Stomach (tissue), 8 donors: ENCODE measurements at regions not wholly inside any gene's neighbourhood (a gene's known extent, or its start where the extent isn't known, plus 50 kb on each side); places are given as distances from the start of the nearest gene placed in this dataset.

Experiments
- DNase-seq, 2 donors: peaks; one replicate each; pipeline versions ENCODE4 v3.0.0 to v3.0.0-alpha.2; 2013 to 2019
- H3K27ac ChIP-seq, 5 donors: fragments of 200-600 bp in 4 of 5; sonication (generic) in 4 of 5; one replicate each; pipeline ENCODE4 v1.5.1; 2013 to 2019; ENCODE audit warnings: mild to moderate bottlenecking in 1 of 5, moderate library complexity in 1 of 5
- H3K27me3 ChIP-seq, 3 donors: fragments of 200-600 bp; sonication (generic); one replicate each; pipeline ENCODE4 v1.5.1; 2017 to 2019; ENCODE audit warnings: mixed run types in 1 of 3
- H3K36me3 ChIP-seq, 4 donors: fragments of 200-600 bp; sonication (generic); 1 replicate in 3 of 4; 2 replicates in 1 of 4; pipeline ENCODE4 v1.5.1; 2016 to 2019
- H3K4me1 ChIP-seq, 4 donors: fragments of 200-600 bp; sonication (generic); one replicate each; pipeline ENCODE4 v1.5.1; 2016 to 2019
- H3K4me3 ChIP-seq, 4 donors: fragments of 200-600 bp; sonication (generic) in 3 of 4; one replicate each; pipeline ENCODE4 v1.5.1; 2016 to 2019; ENCODE audit warnings: mild to moderate bottlenecking in 1 of 4
- H3K9me3 ChIP-seq, 4 donors: fragments of 200-600 bp; sonication (generic); one replicate each; pipeline ENCODE4 v1.5.1; 2016 to 2019
- CTCF ChIP-seq, 7 experiments: fragments of 450-650 bp in 4 of 7; fragments of 200-600 bp in 3 of 7; sonication (generic) in 3 of 7; IDR thresholded peaks; one replicate each; pipeline ENCODE4 v1.5.1; 2016 to 2019; ENCODE audit warnings: antibody characterized with exemption in 7 of 7, control low read depth in 2 of 7, mild to moderate bottlenecking in 1 of 7
- EP300 ChIP-seq: sonication (generic); formaldehyde crosslinking; IDR thresholded peaks from one replicate; pipeline ENCODE4 v1.6.1; 2017; ENCODE audit warnings: antibody characterized with exemption
- POLR2A ChIP-seq, 4 donors: fragments of 450-650 bp; IDR thresholded peaks; one replicate each; pipeline ENCODE4 v1.6.1; 2016; ENCODE audit warnings: antibody characterized with exemption in 4 of 4, control low read depth in 2 of 4, mild to moderate bottlenecking in 1 of 4, moderate library complexity in 1 of 4
- POLR2AphosphoS5 ChIP-seq, 3 donors: sonication (generic); formaldehyde crosslinking; IDR thresholded peaks; one replicate each; pipeline ENCODE4 v1.6.1; 2016; ENCODE audit warnings: antibody characterized with exemption in 3 of 3
- WGBS, 5 donors: extraction: QIAGEN DNeasy Blood & Tissue Kit in 3 of 5; methylation state at CpG; one replicate each; pipeline versions ENCODE4 v1.1.5 to v1.1.7; 2013 to 2018; 5-methylcytosine and 5-hydroxymethylcytosine counted together
- intact Hi-C: fragments of 100-400 bp; cut with DNase I; formaldehyde crosslinking; loops from one replicate; pipeline ENCODE4 v1.15.1; 2023; ENCODE audit warnings: low total_unique reads
- donor health status: healthy with polysubstance abuse.
- donor health status: Bipolar disorder and iron deficiency.
- donor health status: healthy.

GRCh38 chr2:83782122-83782521 is 677.0 kb downstream of the SUCLG1 start:
- TF ChIP-seq POLR2A (IDR thresholded peaks at IDR 0.05) (no peak), CTCF (IDR thresholded peaks at IDR 0.05) (no peak), POLR2AphosphoS5 (IDR thresholded peaks at IDR 0.05) (no peak)
- WGBS, 5 donors, result 39 to 61% (median 51%) methylated on average over 4 of the region's 4 CpGs
- intact Hi-C loops, result no loop called here
- Histone ChIP-seq H3K36me3 (no peaks in the 10 kb centered on the region), H3K27me3 (no peaks in the 10 kb centered on the region), H3K9me3 (no peaks in the 10 kb centered on the region), H3K4me1 (no peaks in the 10 kb centered on the region), H3K4me3 (no peak overlapping the region), H3K27ac (no peak overlapping the region)
- DNase-seq, result no peak

- no peak for DNase-seq
- H3K27ac ChIP-seq, result no peak overlapping the region
- no peaks in the 10 kb centered on the region for H3K27me3 ChIP-seq
- H3K4me3 ChIP-seq, result no peak overlapping the region
- H3K4me1 ChIP-seq, result no peaks in the 10 kb centered on the region
- WGBS, 5 donors, result 74 to 90% (median 85%) methylated on average over 5 of the region's 5 CpGs
- H3K36me3 ChIP-seq, result no peaks in the 10 kb centered on the region
- intact Hi-C loops, result no loop called here
- H3K9me3 ChIP-seq, result peaks cover 0 to 37% (median 24%) of the 10 kb centered on the region in 4 donors
- TF ChIP-seq POLR2AphosphoS5 (IDR thresholded peaks at IDR 0.05) (no peak), EP300 (no peak), POLR2A (IDR thresholded peaks at IDR 0.05) (no peak), CTCF (IDR thresholded peaks at IDR 0.05) (no peak)
These were observed 694.6 kb downstream of the SUCLG1 start for GRCh38 chr2:83764447-83765005.

- H3K9me3 ChIP-seq, result peaks cover 0 to 28% (median 17%) of the 10 kb centered on the region in 4 donors
- TF ChIP-seq POLR2AphosphoS5 (IDR thresholded peaks at IDR 0.05) (no peak), CTCF (IDR thresholded peaks at IDR 0.05) (no peak), POLR2A (IDR thresholded peaks at IDR 0.05) (no peak), EP300 (no peak)
- H3K27me3 ChIP-seq, result no peaks in the 10 kb centered on the region
- WGBS, 5 donors, result 27 to 65% (median 54%) methylated on average over 2 of the region's 2 CpGs
- intact Hi-C loops, result no loop called here
- H3K36me3 ChIP-seq, result no peaks in the 10 kb centered on the region
- no peak overlapping the region for H3K27ac ChIP-seq
- no peak overlapping the region for H3K4me3 ChIP-seq
- H3K4me1 ChIP-seq, result no peaks in the 10 kb centered on the region
- peak in 1 of 2 donors; percentile 1 for DNase-seq
These were observed 701.8 kb downstream of the SUCLG1 start for GRCh38 chr2:83757329-83757728.

GRCh38 chr2:83756219-83756618 is 702.9 kb downstream of the SUCLG1 start:
- no peak for TF ChIP-seq POLR2A (IDR thresholded peaks at IDR 0.05)
- TF ChIP-seq CTCF (IDR thresholded peaks at IDR 0.05), result no peak
- no peak for TF ChIP-seq POLR2AphosphoS5 (IDR thresholded peaks at IDR 0.05)
- TF ChIP-seq EP300, result no peak
- Histone ChIP-seq H3K27ac (no peak overlapping the region), H3K4me3 (no peak overlapping the region), H3K9me3 (peaks cover 0 to 24% (median 9%) of the 10 kb centered on the region in 4 donors), H3K4me1 (no peaks in the 10 kb centered on the region), H3K36me3 (no peaks in the 10 kb centered on the region), H3K27me3 (no peaks in the 10 kb centered on the region)
- no peak for DNase-seq
- WGBS, 5 donors, result 81 to 96% (median 91%) methylated on average over 1 of the region's 1 CpG
- intact Hi-C loops, result no loop called here
